Right lobe of liver (tissue), 6 donors: ENCODE measurements at regions not wholly inside any gene's neighbourhood (a gene's known extent, or its start where the extent isn't known, plus 50 kb on each side); places are given as distances from the start of the nearest gene placed in this dataset.

Experiments
- ATAC-seq, 4 donors: fragments of 200-7000 bp; cut with Tn5 transposase; one replicate each; pipeline ENCODE4 v1.9.1; 2020; ENCODE audit warnings: mild to moderate bottlenecking in 4 of 4, moderate library complexity in 4 of 4
- DNase-seq, 3 donors: peaks; one replicate each; pipeline ENCODE4 v3.0.0-alpha.2; 2020
- H3K27ac ChIP-seq, 3 donors: fragments of 200-600 bp; one replicate each; pipeline ENCODE4 v1.8.0; 2022
- H3K27me3 ChIP-seq, 2 donors: fragments of 200-600 bp; one replicate each; pipeline ENCODE4 v1.8.0; 2022
- H3K36me3 ChIP-seq, 4 donors: fragments of 200-600 bp; sonication (generic) in 1 of 4; one replicate each; pipeline versions ENCODE4 v1.5.1 to v1.8.0; 2017 to 2022; ENCODE audit warnings: control low read depth in 1 of 4
- H3K4me1 ChIP-seq, 4 donors: fragments of 200-600 bp; sonication (generic) in 1 of 4; one replicate each; pipeline versions ENCODE4 v1.5.1 to v1.8.0; 2017 to 2022; ENCODE audit warnings: control low read depth in 1 of 4
- H3K4me3 ChIP-seq, 3 donors: fragments of 200-600 bp; one replicate each; pipeline ENCODE4 v1.8.0; 2022
- H3K9me3 ChIP-seq, 4 donors: fragments of 200-600 bp; sonication (generic) in 1 of 4; one replicate each; pipeline versions ENCODE4 v1.5.1 to v1.8.0; 2017 to 2022; ENCODE audit warnings: control low read depth in 1 of 4
- CTCF ChIP-seq, 4 donors: fragments of 200-600 bp in 3 of 4; fragments of 450-650 bp in 1 of 4; IDR thresholded peaks; one replicate each; pipeline versions ENCODE4 v1.5.1 to v1.8.0; 2016 to 2022; ENCODE audit warnings: antibody characterized with exemption in 4 of 4, mild to moderate bottlenecking in 2 of 4
- POLR2A ChIP-seq: fragments of 450-650 bp; IDR thresholded peaks from one replicate; pipeline ENCODE4 v1.6.1; 2017; ENCODE audit warnings: antibody characterized with exemption, mild to moderate bottlenecking
- WGBS: methylation state at CpG from one replicate; pipeline ENCODE4 v1.1.6; 2018; ENCODE audit warnings: low coverage, low lambda C conversion rate; ENCODE audit not compliant: insufficient coverage; ENCODE audit errors: missing lambda C conversion rate; 5-methylcytosine and 5-hydroxymethylcytosine counted together
- intact Hi-C, 2 donors: fragments of 100-400 bp; cut with DNase I; formaldehyde crosslinking; loops; one replicate each; pipeline versions ENCODE4 v1.11.2 to v1.14.1; 2022
- donor health status: DM: no; HTN: yes; CAD: no.
- donor health status: DM: no; HTN: no; CAD: no.
- donor health status: DM: no; HTN: no; CAD: no.
- donor health status: DM: no; HTN: yes; CAD: no.
- donor health status: DM: no; HTN: yes; CAD: no.

GRCh38 chr1:60898987-60899386, 183.4 kb upstream of the NFIA start:
- H3K27ac ChIP-seq: no peak overlapping the region
- DNase-seq (no peak), ATAC-seq (no peak)
- H3K27me3 ChIP-seq: no peaks in the 10 kb centered on the region
- H3K4me3 ChIP-seq: no peak overlapping the region
- H3K9me3 ChIP-seq: no peaks in the 10 kb centered on the region
- H3K36me3 ChIP-seq: no peaks in the 10 kb centered on the region
- TF ChIP-seq CTCF (IDR thresholded peaks at IDR 0.05) (no peak), POLR2A (no peak)
- intact Hi-C loops: no loop called here
- 92% methylated on average over 4 of the region's 4 CpGs for WGBS
- no peaks in the 10 kb centered on the region for H3K4me1 ChIP-seq

GRCh38 chr1:60898413-60898812, 183.9 kb upstream of the NFIA start:
- 18% methylated on average over 4 of the region's 4 CpGs for WGBS
- Histone ChIP-seq H3K36me3 (no peaks in the 10 kb centered on the region), H3K4me3 (no peak overlapping the region), H3K4me1 (no peaks in the 10 kb centered on the region), H3K27me3 (no peaks in the 10 kb centered on the region), H3K9me3 (no peaks in the 10 kb centered on the region), H3K27ac (no peak overlapping the region)
- intact Hi-C loops: no loop called here
- TF ChIP-seq CTCF (IDR thresholded peaks at IDR 0.05) (no peak), POLR2A (no peak)
- peak in 2 of 4 donors; percentile 44 to 78 for ATAC-seq
- DNase-seq: no peak

GRCh38 chr1:60896701-60897363, 185.5 kb upstream of the NFIA start:
- 74% methylated on average over 9 of the region's 14 CpGs for WGBS
- Histone ChIP-seq H3K4me3 (no peak overlapping the region), H3K9me3 (no peaks in the 10 kb centered on the region), H3K27me3 (no peaks in the 10 kb centered on the region), H3K27ac (no peak overlapping the region), H3K4me1 (no peaks in the 10 kb centered on the region), H3K36me3 (no peaks in the 10 kb centered on the region)
- intact Hi-C loops: no loop called here
- no peak for ATAC-seq
- TF ChIP-seq POLR2A (no peak), CTCF (IDR thresholded peaks at IDR 0.05) (no peak)
- no peak for DNase-seq

- ATAC-seq (no peak), DNase-seq (no peak)
- Histone ChIP-seq H3K4me3 (no peak overlapping the region), H3K9me3 (no peaks in the 10 kb centered on the region), H3K36me3 (no peaks in the 10 kb centered on the region), H3K27ac (no peak overlapping the region), H3K4me1 (no peaks in the 10 kb centered on the region), H3K27me3 (no peaks in the 10 kb centered on the region)
- WGBS: 60% methylated on average over 3 of the region's 3 CpGs
- intact Hi-C loops: no loop called here
- TF ChIP-seq POLR2A (no peak), CTCF (IDR thresholded peaks at IDR 0.05) (no peak)
These were observed 186.7 kb upstream of the NFIA start for GRCh38 chr1:60895701-60896100.

GRCh38 chr1:60895252-60895651, 187.1 kb upstream of the NFIA start:
- DNase-seq: no peak
- Histone ChIP-seq H3K9me3 (no peaks in the 10 kb centered on the region), H3K36me3 (no peaks in the 10 kb centered on the region), H3K4me1 (no peaks in the 10 kb centered on the region), H3K27ac (no peak overlapping the region), H3K27me3 (no peaks in the 10 kb centered on the region), H3K4me3 (no peak overlapping the region)
- intact Hi-C loops: no loop called here
- no peak for TF ChIP-seq CTCF (IDR thresholded peaks at IDR 0.05)
- no peak for TF ChIP-seq POLR2A
- ATAC-seq: no peak
- 68% methylated on average over 6 of the region's 6 CpGs for WGBS
